NCI-H510A treated with DMSO at 0.1 percent for 48 hours (cell line): ENCODE measurements at regions not wholly inside any gene's neighbourhood (a gene's known extent, or its start where the extent isn't known, plus 50 kb on each side); places are given as distances from the start of the nearest gene placed in this dataset.

Experiments used
- DNase-seq: peaks from one replicate; lab custom pipeline; 2025; lab: John Stamatoyannopoulos, UW

DNA sequence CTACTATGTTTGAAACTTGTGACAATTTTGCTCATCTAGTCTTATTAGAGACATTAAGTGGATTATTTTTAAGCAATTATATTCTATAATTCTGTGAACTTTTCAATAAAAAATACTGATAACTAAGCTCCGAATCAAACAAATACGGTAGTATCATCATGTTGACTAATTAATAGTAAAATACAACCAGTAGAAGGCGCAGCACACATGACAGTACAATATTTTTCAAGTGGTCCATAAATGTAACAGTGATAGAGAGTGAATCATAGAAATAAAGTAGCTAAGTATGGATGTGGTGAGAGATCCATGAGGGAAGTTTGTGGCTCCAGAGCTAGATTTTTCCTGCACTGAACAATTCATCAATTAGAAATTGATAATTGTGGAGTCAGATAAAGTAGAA, 666.2 kb downstream of the KCTD8 start:
- peak; percentile 8 for DNase-seq

DNA sequence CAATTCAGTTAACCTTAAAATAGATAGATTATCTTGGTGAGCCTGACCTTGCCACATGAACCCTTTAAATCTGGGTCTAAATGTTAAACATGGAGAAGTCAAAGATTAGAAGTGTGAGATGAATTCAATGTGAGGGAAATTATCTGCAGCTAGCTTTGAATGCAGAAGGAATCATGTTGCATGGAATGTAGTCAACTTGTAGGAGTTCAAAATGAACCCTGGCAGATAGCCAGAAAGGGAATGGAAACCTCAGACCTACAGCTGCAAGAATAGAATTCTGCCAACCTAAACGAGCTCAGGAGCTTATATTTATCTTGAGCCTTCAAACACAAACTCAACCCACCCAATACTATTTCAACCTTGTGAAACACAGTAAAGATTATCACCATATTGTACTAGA, 632.5 kb downstream of the KCTD8 start:
- DNase-seq, result no peak

DNA sequence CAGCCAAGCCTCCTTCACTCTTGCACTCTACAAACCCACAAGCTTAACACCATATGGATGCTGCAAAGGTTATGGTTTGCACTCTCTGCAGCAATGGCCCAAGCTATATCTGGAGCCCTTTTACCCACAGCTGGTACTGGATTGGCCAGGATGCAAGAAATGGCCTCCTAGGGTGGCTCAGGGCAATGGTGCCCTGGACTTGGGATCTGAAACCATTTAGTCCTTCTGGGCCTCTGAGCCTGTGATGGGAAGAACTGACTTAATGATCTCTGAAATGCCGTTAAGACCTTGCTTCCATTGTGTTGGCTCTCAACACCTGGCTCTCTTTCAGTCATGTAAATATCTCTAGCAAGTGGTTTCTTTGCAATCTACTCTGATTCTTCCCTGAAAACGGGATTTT, 626.0 kb downstream of the KCTD8 start:
- DNase-seq, result no peak

DNA sequence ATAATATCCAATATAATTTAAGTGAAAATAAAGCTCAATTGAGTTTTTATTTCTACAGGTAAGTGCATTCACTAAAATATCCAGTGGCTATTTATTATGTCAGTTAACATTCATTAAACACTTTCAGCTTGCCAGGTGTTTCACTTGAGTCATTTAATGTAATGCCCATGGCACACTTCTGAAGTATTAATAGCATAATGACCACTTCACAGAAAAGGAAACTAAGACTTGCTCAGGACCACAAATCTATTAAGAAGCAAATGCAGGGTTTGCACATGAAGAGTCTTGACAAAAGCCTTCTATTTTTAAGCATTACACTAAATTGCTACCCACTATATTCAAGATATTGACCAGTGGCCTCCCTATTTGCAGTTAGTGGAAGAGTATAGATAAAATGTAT, 612.7 kb downstream of the KCTD8 start:
- peak; percentile 62 for DNase-seq

DNA sequence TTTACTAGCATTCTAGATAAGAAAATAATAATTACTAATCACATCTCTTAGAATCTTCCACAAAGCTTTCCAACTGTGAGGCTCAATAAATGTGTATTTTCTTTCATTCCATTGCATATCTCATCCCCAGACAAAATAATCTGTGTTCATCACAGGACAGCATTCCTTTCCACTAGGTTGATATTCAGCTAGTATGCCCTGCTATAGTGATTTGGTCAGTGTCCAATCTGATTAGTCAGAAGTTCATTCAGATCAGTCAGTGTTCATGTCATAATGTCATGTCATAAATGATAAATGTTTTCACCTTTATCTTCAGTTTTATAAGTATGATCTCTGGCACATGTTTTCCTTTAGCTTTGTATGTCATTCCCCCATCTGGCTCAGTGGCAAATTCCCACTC, 611.4 kb downstream of the KCTD8 start:
- no peak for DNase-seq

DNA sequence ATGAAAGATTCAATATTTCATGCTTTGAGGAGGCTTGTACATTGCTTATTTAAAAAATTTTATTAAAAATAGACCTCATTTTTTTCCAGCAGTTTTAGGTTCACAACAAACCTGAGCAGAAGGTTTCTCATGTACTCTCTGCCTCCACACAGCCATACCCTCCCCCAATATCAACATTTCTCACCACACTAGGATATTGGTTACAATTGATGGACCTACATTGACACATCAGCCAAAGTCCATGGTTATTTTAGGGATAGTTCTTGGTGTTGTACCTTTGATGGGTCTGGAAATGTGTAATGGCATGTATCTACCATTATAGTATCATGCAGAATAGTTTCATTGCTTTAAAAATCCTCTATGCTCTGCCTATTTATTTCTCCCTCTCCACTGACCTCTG, 611.0 kb downstream of the KCTD8 start:
- DNase-seq, result no peak

DNA sequence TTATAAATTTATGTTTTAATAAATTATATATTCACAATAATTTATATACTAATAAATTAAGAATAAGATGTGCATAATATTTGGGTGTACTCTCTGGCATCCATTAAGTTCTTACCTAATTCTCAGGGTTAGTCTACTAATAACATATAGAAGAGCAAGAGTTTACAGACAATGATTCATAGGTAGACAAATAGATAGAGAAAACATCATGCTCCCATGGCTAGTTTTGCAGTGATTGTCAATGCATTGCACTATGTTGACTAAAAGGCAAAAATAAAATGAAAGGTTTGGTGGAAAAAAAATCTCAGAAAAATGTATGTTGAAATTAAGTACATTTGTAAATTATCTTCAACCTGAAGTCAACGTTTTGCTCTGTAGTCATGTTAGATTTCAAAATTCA, 606.0 kb downstream of the KCTD8 start:
- DNase-seq, result no peak

DNA sequence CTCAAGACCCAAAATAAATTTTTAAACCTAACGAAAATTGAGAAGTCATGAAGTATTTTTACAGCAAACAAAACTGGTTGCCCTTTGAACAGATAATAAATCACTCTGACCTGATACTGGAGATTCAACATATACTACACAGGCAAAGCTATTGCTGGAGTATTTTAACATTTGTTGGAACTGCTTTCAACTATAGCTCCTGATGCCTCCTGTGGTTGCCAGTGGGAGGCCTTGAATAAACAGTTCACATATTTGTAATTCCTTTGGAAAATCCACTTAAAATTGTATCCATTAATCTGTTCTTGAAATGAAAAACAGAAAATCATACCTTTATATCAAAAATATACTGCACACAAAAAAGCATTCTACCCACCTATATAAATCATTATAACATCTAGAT, 605.1 kb downstream of the KCTD8 start:
- DNase-seq, result no peak

DNA sequence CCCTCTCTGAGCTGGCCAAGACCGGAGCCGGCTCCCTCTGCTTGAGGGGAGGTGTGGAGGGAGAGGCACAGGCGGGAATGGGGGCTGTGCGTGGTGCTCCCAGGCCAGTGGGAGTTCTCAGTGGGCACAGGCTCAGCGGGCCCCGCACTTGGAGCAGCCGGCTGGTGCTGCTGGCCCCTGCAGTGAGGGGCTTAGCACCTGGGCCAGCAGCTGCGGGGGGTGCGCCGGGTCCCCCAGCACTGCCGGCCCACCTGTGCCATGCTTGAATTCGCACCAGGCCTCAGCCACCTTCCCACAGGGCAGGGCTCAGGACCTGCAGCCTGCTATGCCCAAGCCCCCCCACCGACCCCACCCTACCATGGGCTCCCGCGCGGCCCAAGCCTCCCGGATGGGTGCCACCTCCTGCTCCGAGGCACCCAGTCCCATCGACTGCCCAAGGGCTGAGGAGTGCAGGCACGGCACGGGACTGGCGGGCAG, 602.5 kb downstream of the KCTD8 start:
- DNase-seq, result no peak

DNA sequence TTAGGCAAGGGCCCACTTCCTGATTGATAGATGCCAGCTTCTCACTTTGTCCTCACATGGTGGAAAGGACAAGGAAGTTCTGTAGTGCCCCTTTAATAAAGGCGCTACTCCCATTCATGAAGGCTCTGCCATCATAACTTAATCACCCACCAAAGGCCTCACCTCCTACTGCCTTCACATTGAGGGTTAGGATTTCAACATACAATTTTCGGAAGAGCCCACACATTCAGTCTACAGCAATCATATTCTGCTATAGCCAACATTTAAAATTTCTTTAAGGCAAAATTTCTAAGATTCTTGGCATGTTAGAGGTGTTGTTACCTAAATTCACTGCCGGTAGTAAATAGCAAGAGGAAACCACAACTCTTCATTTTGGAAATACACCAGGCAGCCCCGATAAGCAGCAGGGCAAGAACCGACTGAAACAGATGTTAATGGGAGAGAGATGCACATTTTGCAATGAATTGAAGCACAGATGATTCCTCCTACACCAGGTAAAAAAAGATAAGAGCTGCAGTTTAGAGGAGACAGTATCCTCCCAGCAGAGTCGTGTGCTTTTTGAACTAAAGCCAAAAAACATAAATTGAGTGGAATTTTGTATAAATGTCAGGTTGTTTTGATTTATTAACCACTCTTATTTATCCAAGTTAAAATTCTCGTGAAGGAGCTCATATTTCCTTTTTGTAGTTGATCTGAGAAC, 594.9 kb downstream of the KCTD8 start:
- DNase-seq, result no peak

DNA sequence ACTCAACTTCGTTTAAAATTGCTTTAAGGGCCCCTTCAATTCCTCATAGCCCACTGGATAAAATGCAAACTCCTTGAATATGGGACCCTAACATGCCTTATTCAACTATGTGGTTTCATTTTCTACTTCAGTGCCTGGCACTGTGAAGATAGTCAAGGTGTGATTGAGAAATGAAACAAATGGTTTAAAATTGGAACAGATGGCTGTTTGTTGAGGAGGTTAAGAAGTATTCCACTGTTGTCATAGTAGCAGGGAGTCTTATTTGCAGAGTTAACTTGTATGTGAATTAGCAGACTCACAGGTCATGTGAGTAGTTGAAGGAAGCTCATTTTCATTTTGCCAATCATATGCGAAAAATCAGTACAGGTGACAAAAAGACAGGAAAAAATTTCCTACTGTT, 593.3 kb downstream of the KCTD8 start:
- peak; percentile 15 for DNase-seq

DNA sequence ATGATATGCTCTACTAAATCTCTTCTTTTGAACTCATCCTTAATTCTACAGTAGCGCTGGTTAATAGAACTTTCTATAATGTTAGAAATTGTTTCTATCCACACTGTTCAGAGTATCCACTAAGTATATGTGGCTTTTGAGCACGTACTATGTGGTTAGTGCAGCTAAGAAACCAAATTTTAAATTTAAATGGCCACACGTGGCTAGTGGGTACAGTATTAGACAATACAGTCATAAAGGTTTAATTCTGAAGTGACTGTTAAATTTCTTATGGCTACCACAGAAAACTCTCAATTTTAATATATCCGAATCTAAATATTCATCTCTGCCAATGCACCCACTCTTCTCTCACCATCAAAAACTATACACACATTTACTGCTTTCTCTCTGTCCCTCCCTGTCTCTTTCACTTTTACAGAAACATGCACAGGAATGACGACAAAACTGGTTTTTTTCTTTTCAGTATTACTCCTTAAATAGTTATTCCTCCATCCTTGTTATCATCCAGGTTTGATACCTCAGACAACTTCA, 583.9 kb downstream of the KCTD8 start:
- DNase-seq, result no peak

DNA sequence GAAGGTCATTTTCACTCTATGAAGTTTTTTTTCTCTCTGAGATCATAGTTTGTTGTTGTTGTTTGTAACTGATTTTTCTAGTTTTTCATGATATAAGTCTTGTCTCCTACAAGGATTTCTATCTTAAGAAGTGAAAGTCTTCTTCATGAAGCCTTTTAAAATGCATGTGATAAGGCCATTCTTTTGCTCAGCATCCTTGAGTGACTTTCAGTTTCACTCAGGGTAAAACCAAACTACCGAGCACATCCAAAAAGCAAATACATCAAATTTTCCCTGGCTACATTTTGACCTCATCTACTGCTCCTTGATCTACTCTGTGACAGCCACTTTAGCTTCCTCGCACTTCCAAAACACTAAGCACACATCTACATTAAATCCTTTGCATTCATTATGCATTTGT, 580.7 kb downstream of the KCTD8 start:
- no peak for DNase-seq

DNA sequence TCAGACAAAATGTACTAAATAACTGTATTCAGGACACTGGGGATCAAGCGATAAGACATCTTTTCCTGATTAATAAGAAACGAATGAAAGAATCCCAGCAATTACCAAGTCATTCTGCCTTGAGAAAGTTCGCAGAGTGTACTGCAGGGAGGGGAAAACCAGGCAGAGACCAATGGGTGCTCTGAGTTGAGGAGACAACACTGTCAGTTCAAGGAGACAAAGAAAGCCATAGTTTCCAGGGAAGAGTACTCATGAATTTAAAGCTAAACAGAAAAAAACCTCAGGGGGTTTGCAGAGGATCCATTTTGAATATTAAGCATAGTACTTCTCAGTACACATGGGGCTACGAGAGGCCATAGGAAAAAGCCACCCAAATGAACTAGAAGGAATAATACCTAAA, 573.0 kb downstream of the KCTD8 start:
- DNase-seq, result no peak

DNA sequence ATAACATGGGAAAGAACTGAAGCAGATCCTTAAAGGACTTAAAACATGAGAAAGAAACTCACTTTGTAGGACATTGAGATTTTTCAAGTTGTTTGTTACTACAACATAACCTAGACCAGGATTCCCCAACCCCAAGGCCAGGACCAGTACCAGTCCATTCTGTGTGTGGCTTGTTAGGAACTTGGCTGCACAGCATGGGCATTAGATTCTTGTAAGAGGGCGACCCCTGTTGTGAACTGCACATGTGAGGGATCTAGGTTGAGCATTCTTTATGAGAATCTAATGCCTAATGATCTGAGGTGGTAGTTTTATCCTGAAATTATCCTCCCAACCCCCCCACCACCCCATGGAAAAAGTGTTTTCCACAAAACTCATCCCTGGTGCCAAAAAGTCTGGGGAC, 566.1 kb downstream of the KCTD8 start:
- no peak for DNase-seq

DNA sequence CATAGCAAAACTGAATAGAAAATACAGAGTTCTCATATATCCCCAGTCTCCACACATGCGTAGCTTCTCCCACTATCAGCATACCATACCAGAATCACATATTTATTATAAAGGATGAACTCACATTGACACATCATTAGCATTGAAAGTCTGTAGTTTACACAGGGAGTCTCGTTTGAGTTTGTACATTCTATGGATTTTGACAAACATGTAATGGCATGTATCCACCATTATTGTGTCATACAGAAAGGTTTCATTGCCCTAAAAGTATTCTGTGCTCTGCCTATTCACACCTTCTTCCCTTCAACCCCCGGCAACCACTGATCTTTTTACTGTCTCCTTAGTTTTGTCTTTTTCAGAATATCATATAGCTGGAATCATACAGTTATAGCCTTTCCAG, 562.4 kb downstream of the KCTD8 start:
- no peak for DNase-seq

DNA sequence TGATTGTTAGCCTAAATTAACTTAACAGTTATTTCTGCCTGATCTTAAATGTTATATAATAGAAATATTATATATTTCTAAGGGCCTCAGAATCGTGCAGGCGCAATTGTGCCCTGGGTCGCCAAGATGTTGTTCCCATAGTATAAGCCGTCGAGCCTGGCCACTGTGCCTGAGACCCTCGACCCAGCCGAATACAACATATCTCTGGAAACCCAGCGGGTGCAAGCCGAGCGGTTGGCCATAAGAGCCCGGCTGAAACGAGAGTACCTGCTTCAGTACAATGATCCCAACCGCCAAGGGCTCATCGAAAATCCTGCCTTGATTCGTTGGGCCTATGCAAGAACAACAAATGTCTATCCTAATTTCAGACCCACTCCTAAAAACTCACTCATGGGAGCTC, 549.8 kb downstream of the KCTD8 start:
- DNase-seq, result no peak

DNA sequence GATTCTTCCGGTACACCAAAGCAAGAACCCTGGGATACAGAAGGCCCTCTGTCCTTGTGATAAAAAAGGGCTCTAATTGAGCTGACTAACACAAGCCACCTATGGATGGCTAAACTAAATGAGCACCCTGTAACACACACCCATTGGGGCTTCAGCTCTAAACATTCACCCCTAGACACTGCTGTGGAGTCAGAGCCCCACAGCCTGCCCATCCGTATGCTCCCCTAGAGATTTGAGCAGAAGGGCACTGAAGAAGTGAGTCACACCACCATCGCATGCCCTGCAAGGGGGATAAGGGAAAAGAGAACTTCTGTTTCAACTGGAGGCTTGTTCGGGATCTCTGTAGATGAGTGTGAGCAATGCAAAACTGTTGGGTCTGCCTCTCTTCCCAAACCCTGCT, 545.2 kb downstream of the KCTD8 start:
- no peak for DNase-seq

DNA sequence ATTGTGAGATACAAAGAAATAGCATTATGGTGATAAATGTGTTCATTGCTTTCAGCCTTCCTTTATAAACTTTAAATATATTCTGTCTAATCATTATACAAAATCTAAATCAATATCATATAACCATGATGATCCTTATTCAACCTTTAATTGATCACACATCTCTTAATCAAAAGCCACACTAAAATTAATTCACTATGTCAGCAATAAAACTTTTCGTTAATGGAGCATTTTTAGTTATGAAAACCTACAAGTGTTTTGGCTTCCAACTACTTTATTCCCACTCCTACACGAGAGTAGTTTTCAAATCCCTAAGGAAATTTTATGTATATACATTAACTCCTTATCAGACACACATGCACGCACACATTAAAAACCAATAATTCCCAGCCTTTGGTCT, 530.2 kb downstream of the KCTD8 start:
- DNase-seq, result no peak

DNA sequence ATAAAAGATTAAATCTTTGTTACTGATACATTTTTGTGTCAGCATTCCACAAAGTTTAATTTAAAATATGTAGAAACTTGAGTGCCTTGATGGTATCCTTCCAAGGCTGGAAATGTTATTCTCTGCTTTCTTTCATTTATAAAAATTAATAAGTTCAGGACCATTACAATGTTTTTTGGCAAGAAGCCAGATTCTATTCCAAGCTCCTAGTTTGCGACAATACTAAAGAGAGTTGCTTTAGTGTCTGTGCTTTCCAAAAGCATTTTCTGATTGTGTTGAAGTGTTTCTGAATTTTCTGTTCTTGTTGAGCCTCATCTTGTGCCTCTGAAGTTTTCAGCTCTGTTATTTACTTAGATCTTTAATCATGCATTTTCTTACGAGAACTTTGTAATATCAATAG, 516.2 kb downstream of the KCTD8 start:
- no peak for DNase-seq

DNA sequence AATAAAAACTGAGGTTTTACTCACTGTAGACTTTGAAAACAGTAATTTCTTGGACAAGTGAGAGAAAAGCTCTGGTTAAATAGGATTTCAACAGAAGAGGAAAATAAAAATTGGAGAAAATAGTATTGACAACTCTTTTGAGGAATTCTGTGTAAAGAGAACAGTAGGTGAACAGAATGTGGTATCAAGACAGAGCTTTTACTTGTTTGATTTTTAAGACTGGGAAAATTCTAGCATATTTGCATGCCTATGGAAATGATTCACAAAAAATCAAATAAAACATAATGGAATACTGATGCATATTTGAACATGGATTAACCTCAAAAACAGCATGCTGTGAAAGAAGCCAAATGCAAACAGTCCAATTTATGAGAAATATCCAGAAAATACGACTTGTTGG, 504.6 kb downstream of the KCTD8 start:
- no peak for DNase-seq

DNA sequence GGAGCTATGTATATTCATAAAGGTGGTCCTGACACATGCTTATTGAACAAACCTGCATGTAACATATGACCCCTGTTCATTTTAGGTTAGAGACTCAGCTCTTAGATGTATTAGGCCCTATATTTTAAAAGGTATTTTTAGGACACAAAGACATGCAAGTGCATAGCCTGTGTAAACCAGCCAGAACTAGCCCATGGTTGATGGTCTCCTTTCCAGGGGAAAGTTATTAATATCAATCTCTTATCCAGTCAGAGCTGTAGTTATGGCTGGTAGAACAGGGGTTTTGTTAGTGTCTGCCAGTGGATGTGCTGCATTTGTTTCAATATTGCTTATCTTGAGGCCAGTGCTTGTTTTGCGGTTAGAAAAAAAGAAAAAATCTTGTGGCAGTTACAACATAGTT, 488.6 kb downstream of the KCTD8 start:
- DNase-seq, result no peak

DNA sequence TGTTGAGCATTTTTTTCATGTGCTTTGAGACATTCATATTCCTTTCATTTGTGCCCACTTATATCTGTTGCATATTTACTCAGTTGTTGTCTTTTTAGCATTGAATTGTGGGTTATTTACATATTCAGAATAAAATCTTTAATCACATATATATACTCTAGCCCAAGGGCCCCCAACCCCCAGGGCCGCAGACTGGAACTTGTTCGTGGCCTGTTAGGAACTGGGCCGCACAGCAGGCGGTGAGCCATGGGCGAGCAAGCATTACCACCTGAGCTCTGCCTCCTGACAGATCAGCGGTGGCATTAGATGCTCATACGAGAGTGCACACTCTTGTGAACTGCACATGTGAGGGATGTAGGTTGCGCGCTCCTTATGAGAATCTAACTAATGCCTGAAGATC, 480.6 kb downstream of the KCTD8 start:
- DNase-seq, result no peak

DNA sequence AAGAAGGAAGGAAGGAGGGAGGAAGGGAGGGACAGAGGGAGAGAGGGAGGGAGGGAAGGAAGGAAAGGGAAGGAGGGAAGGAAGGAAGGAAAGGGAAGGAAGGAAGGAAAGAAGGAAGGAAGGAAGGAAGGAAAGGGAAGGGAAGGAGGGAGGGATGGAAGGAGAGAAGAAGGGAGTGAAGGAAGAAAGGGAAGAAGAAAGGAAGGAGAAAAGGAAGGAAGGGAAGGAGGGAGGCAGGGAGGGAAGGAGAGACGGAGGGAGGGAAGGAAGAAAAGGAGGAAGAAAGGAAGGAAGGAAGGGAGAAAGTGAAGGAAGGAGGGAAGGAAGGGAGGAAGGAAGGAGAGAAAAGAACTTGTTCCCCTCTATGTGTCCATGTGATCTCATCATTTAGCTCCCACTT, 465.0 kb downstream of the KCTD8 start:
- no peak for DNase-seq
